CD4-positive, alpha-beta T cell treated with Interleukin-17A for 4 hours (primary cell): ENCODE measurements at regions not wholly inside any gene's neighbourhood (a gene's known extent, or its start where the extent isn't known, plus 50 kb on each side); places are given as distances from the start of the nearest gene placed in this dataset.
"Not testable (repeated sequence)": the region's sequence is repeated elsewhere in the genome, so short reads cannot be mapped to it uniquely, and the experiment has no call there.

Source experiments
- DNase-seq: peaks from one replicate; pipeline ENCODE4 v3.0.0-alpha.2; 2020; ENCODE audit warnings: mixed read lengths

- DNase-seq, result no peak
These were observed 253.7 kb downstream of the TTC6 start for GRCh38 chr14:37848985-37849621.

GRCh38 chr14:37851054-37851453 is 255.6 kb downstream of the TTC6 start:
- no peak for DNase-seq

GRCh38 chr14:37855871-37856270 is 260.4 kb downstream of the TTC6 start:
- DNase-seq, result no peak

GRCh38 chr14:37857774-37858266 is 262.4 kb downstream of the TTC6 start:
- no peak for DNase-seq

- no peak for DNase-seq
These were observed 263.3 kb downstream of the TTC6 start for GRCh38 chr14:37858733-37859132.

- no peak for DNase-seq
These were observed 263.7 kb downstream of the TTC6 start for GRCh38 chr14:37859177-37859576.

- DNase-seq, result no peak
These were observed 266.8 kb downstream of the TTC6 start for GRCh38 chr14:37862263-37862662.

- no peak for DNase-seq
These were observed 268.7 kb downstream of the TTC6 start for GRCh38 chr14:37864128-37864527.

GRCh38 chr14:37864861-37865718 is 269.7 kb downstream of the TTC6 start:
- no peak for DNase-seq

GRCh38 chr14:37865719-37866549 is 270.5 kb downstream of the TTC6 start:
- DNase-seq, result no peak

GRCh38 chr14:37869633-37870032 is 274.2 kb downstream of the TTC6 start:
- DNase-seq, result no peak

GRCh38 chr14:37870170-37870569 is 274.7 kb downstream of the TTC6 start:
- no peak for DNase-seq

GRCh38 chr14:37870632-37871346 is 275.4 kb downstream of the TTC6 start:
- DNase-seq, result no peak

- not testable (repeated sequence) for DNase-seq
These were observed 278.6 kb downstream of the TTC6 start for GRCh38 chr14:37874065-37874428.

GRCh38 chr14:37874429-37875109 is 279.1 kb downstream of the TTC6 start:
- peak; percentile 81 for DNase-seq

- no peak for DNase-seq
These were observed 292.8 kb downstream of the TTC6 start for GRCh38 chr14:37888234-37888633.

- DNase-seq, result no peak
These were observed 293.7 kb downstream of the TTC6 start for GRCh38 chr14:37889087-37889486.

- no peak for DNase-seq
These were observed 294.7 kb downstream of the TTC6 start for GRCh38 chr14:37890095-37890494.

GRCh38 chr14:37891500-37891899 is 296.1 kb downstream of the TTC6 start:
- not testable (repeated sequence) for DNase-seq

- no peak for DNase-seq
These were observed 299.0 kb downstream of the TTC6 start for GRCh38 chr14:37894463-37894862.

GRCh38 chr14:37899365-37899764 is 303.9 kb downstream of the TTC6 start:
- DNase-seq, result no peak

GRCh38 chr14:37900561-37900960 is 305.1 kb downstream of the TTC6 start:
- no peak for DNase-seq
